BJ (cell line): ENCODE measurements at regions not wholly inside any gene's neighbourhood (a gene's known extent, or its start where the extent isn't known, plus 50 kb on each side); places are given as distances from the start of the nearest gene placed in this dataset.

Experiments
- CTCF ChIA-PET: fragments of 350-600 bp; formaldehyde crosslinking; extraction: SDS; loops from one replicate; lab custom pipeline; 2021; ENCODE audit warnings: antibody characterized with exemption, inconsistent platforms; lab: Yijun Ruan, JAX
- POLR2A ChIA-PET: fragments of 300-600 bp; sonication (Branson Sonifier 250); formaldehyde crosslinking; extraction: SDS; loops from one replicate; lab custom pipeline; 2021; ENCODE audit warnings: antibody characterized with exemption; lab: Charles Lee
- DNase-seq: peaks from one replicate; pipeline ENCODE4 v3.0.0-alpha.2; 2011; ENCODE audit warnings: low read depth
- H3K27me3 ChIP-seq: 2 replicates; pipeline ENCODE4 v1.6.0; 2011; ENCODE audit warnings: low read length; ENCODE audit not compliant: control insufficient read depth, insufficient read depth
- H3K36me3 ChIP-seq: 2 replicates; pipeline ENCODE4 v1.5.1; 2011; ENCODE audit warnings: low read length; ENCODE audit not compliant: control insufficient read depth, insufficient read depth
- H3K4me3 ChIP-seq: 2 replicates; pipeline ENCODE4 v1.5.1; 2011; ENCODE audit warnings: low read depth, mild to moderate bottlenecking, control low read depth, low read length
- TF ChIP-seq, protein P1 (sequence below): IDR thresholded peaks from 2 replicates; pipeline ENCODE4 v1.5.1; 2011; ENCODE audit warnings: low read depth, mild to moderate bottlenecking, control low read depth, inconsistent platforms, low read length, moderate library complexity; ENCODE audit not compliant: insufficient read depth

DNA sequence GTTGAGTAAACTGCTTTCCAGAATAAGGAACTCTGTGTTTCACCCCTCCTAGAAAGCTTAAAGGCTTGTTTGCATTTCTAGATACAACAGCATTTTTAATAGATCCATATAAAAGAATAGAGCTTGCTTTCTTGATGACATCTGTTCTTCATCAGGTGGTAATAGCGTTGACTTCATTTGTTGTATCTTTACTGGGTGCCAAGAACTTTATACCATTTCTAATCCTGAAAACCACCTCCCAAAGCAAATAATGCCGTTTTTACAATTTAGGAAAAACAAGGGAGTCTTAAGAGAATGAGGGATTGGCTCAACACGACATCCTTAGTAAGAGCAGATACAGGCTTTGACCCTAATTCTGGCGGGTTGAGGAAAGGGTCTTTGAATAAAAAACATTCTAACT is 993.4 kb downstream of the TYW1 start:
- H3K27me3 ChIP-seq = no peaks in the 10 kb centered on the region
- no peak overlapping the region for H3K4me3 ChIP-seq
- ChIA-PET CTCF (no interaction called here), POLR2A (no interaction called here)
- TF ChIP-seq, protein P1, sequence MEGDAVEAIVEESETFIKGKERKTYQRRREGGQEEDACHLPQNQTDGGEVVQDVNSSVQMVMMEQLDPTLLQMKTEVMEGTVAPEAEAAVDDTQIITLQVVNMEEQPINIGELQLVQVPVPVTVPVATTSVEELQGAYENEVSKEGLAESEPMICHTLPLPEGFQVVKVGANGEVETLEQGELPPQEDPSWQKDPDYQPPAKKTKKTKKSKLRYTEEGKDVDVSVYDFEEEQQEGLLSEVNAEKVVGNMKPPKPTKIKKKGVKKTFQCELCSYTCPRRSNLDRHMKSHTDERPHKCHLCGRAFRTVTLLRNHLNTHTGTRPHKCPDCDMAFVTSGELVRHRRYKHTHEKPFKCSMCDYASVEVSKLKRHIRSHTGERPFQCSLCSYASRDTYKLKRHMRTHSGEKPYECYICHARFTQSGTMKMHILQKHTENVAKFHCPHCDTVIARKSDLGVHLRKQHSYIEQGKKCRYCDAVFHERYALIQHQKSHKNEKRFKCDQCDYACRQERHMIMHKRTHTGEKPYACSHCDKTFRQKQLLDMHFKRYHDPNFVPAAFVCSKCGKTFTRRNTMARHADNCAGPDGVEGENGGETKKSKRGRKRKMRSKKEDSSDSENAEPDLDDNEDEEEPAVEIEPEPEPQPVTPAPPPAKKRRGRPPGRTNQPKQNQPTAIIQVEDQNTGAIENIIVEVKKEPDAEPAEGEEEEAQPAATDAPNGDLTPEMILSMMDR = no peak
- DNase-seq = no peak
- H3K36me3 ChIP-seq = no peaks in the 10 kb centered on the region

- CTCF ChIA-PET = interaction anchor here (0.6 kb wide), 1 partner anchor 1401 kb away, joined by 4 read pairs; no protein-coding TSS in a partner anchor
- POLR2A ChIA-PET = no interaction called here
- Histone ChIP-seq H3K4me3 (no peak overlapping the region), H3K27me3 (no peaks in the 10 kb centered on the region), H3K36me3 (no peaks in the 10 kb centered on the region)
- no peak for DNase-seq
- TF ChIP-seq, protein P1 = no peak
These were observed 994.1 kb downstream of the TYW1 start for GRCh38 chr7:67990716-67991115.

DNA sequence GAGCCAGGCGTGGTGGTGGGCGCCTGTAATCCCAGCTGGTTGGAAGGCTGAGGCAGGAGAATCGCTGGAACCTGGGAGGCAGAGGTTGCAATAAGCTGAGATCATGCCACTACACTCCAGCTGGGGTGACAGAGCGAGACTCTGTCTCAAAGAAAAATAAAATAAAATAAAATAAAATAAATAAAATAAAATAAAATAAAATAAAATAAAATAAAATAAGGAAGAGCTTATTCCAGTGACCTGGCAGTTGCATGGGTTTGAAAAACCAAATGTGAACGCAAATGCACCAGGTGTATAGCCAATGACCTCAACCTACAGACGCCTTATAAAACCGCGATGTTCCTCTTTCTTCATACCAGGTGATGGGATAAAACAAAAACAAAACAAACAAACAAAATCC is 995.7 kb downstream of the TYW1 start:
- TF ChIP-seq, protein P1 = no peak
- ChIA-PET POLR2A (no interaction called here), CTCF (no interaction called here)
- Histone ChIP-seq H3K4me3 (no peak overlapping the region), H3K36me3 (no peaks in the 10 kb centered on the region), H3K27me3 (no peaks in the 10 kb centered on the region)
- DNase-seq = no peak

- TF ChIP-seq, protein P1 = no peak
- Histone ChIP-seq H3K27me3 (no peaks in the 10 kb centered on the region), H3K36me3 (no peaks in the 10 kb centered on the region), H3K4me3 (no peak overlapping the region)
- CTCF ChIA-PET = no interaction called here
- no peak for DNase-seq
- POLR2A ChIA-PET = no interaction called here
These were observed 1009.4 kb downstream of the TYW1 start for GRCh38 chr7:68005992-68006391.

GRCh38 chr7:68006619-68007018 is 1010.0 kb downstream of the TYW1 start:
- Histone ChIP-seq H3K36me3 (no peaks in the 10 kb centered on the region), H3K27me3 (no peaks in the 10 kb centered on the region), H3K4me3 (no peak overlapping the region)
- ChIA-PET POLR2A (no interaction called here), CTCF (no interaction called here)
- DNase-seq = no peak
- TF ChIP-seq, protein P1 = no peak
